K562 (cell line): ENCODE measurements at regions not wholly inside any gene's neighbourhood (a gene's known extent, or its start where the extent isn't known, plus 50 kb on each side); places are given as distances from the start of the nearest gene placed in this dataset.

Experiments
- ATAC-seq: fragments of 200-7000 bp; cut with Tn5 transposase; 3 replicates; pipeline ENCODE4 v1.9.1; 2020; ENCODE audit warnings: moderate library complexity
- BruUV-seq: library from RNA; stranded (reverse); fragments of 400-500 nt; replicated peaks from 2 replicates; lab custom pipeline; 2021; lab: Mats Ljungman, UMichigan
- CTCF ChIA-PET: fragments of 300-600 bp; formaldehyde crosslinking; extraction: SDS; loops from one replicate; lab custom pipeline; 2021; ENCODE audit warnings: low intra/inter-chr PET ratio; lab: Yijun Ruan, JAX
- POLR2A ChIA-PET: fragments of 300-600, 350-650 bp; sonication (Branson Sonifier 250); formaldehyde crosslinking; extraction: SDS; loops from one replicate; lab custom pipeline; 2021; ENCODE audit warnings: antibody characterized with exemption, inconsistent platforms; lab: Yijun Ruan, JAX
- DNase-seq, 4 experiments: peaks; one replicate each; pipeline versions ENCODE4 v3.0.0 to v3.0.0-alpha.2; 2011 to 2018; ENCODE audit warnings: low spot score in 3 of 4, mixed read lengths in 3 of 4; ENCODE audit errors: extremely low read depth in 1 of 4
- FAIRE-seq: peaks from 2 replicates; lab custom pipeline; 2011; peaks lifted over from hg19 to GRCh38; lab: Jason Lieb, UNC
- H2AFZ ChIP-seq: 2 replicates; pipeline ENCODE4 v1.6.0; 2011; ENCODE audit warnings: low read depth, low read length, control low read depth, inconsistent platforms
- H3K27ac ChIP-seq: fragments of 200-600 bp; 3 replicates; pipeline ENCODE4 v1.8.0; 2011; ENCODE audit warnings: low read depth, mild to moderate bottlenecking, control low read depth, inconsistent platforms, low read length, moderate library complexity, mixed read lengths; ENCODE audit errors: extremely low read depth
- H3K27me3 ChIP-seq, 2 experiments: fragments of 300-600 bp in 1 of 2; 2 replicates in 1 of 2; 3 replicates in 1 of 2; pipeline versions ENCODE4 v1.6.0 to v1.8.0; 2011; ENCODE audit warnings: inconsistent platforms in 2 of 2, low read length in 2 of 2, mild to moderate bottlenecking in 1 of 2, mixed read lengths in 1 of 2, moderate library complexity in 1 of 2; ENCODE audit not compliant: control insufficient read depth in 2 of 2, insufficient read depth in 2 of 2
- H3K36me3 ChIP-seq: fragments of 300-600 bp; 3 replicates; pipeline ENCODE4 v1.8.0; 2011; ENCODE audit warnings: mild to moderate bottlenecking, low read length, inconsistent platforms; ENCODE audit not compliant: control insufficient read depth, insufficient read depth
- H3K4me1 ChIP-seq, 2 experiments: fragments of 200-600 bp in 1 of 2; replicated peaks in 1 of 2; 2 replicates in 1 of 2; 3 replicates in 1 of 2; pipeline versions ENCODE4 v1.5.1 to v1.8.0; 2011; ENCODE audit warnings: inconsistent platforms in 2 of 2, low read length in 2 of 2, mild to moderate bottlenecking in 1 of 2, mixed read lengths in 1 of 2, moderate library complexity in 1 of 2; ENCODE audit not compliant: control insufficient read depth in 2 of 2, insufficient read depth in 2 of 2
- H3K4me2 ChIP-seq: 2 replicates; pipeline ENCODE4 v1.6.1; 2011; ENCODE audit warnings: low read length, control low read depth, inconsistent platforms, mixed read lengths; ENCODE audit not compliant: insufficient read depth
- H3K4me3 ChIP-seq: fragments of 200-600 bp; sonication (generic), shearing (Covaris generic); 2 replicates; pipeline ENCODE4 v1.5.1; 2016; ENCODE audit warnings: control low read depth, inconsistent platforms
- H3K79me2 ChIP-seq: fragments of 200-600 bp; 3 replicates; pipeline ENCODE4 v1.8.0; 2011; ENCODE audit warnings: low read length, inconsistent platforms; ENCODE audit not compliant: control insufficient read depth, insufficient read depth
- H3K9ac ChIP-seq, 2 experiments: 2 replicates each; pipeline versions ENCODE4 v1.6.0 to v1.6.1; 2011; ENCODE audit warnings: low read depth in 2 of 2, low read length in 2 of 2, control low read depth in 1 of 2, inconsistent platforms in 1 of 2, mild to moderate bottlenecking in 1 of 2, mixed read lengths in 1 of 2; ENCODE audit not compliant: insufficient read depth in 1 of 2
- H3K9me1 ChIP-seq: one replicate; pipeline ENCODE4 v1.6.0; 2011; ENCODE audit warnings: inconsistent platforms, mild to moderate bottlenecking, low read length, moderate library complexity; ENCODE audit not compliant: control insufficient read depth, insufficient read depth
- H3K9me3 ChIP-seq: replicated peaks from 2 replicates; pipeline ENCODE4 v1.5.1; 2011; ENCODE audit warnings: low read depth, low read length, inconsistent platforms; ENCODE audit not compliant: control insufficient read depth, insufficient read depth
- H4K20me1 ChIP-seq: replicated peaks from 2 replicates; pipeline ENCODE4 v1.6.1; 2011; ENCODE audit warnings: low read length, inconsistent platforms, mixed read lengths; ENCODE audit not compliant: control insufficient read depth, insufficient read depth
- HSF4 ChIP-seq: fragments of 250-450 bp; sonication (Bioruptor Pico); IDR thresholded peaks from 2 replicates; pipeline ENCODE4 v2.1.2; 2022; ENCODE audit warnings: mild to moderate bottlenecking, moderate library complexity, borderline replicate concordance
- POLR2H ChIP-seq: IDR thresholded peaks from 2 replicates; pipeline ENCODE4 v1.6.1; 2016; ENCODE audit warnings: missing genetic modification characterization, low read depth, mild to moderate bottlenecking, control low read depth, missing compliant biosample characterization, moderate library complexity
- RAD51 ChIP-seq: fragments of 450-650 bp; IDR thresholded peaks from 2 replicates; pipeline ENCODE4 v1.7.1; 2016; ENCODE audit warnings: low read depth, mild to moderate bottlenecking, borderline replicate concordance
- RFX7 ChIP-seq: fragments of 250-450 bp; sonication (Bioruptor Pico); IDR thresholded peaks from 2 replicates; pipeline ENCODE4 v1.5.1; 2021; ENCODE audit warnings: mild to moderate bottlenecking
- SIN3A ChIP-seq, 2 experiments: fragments of 150-350 bp in 1 of 2; IDR thresholded peaks; 2 replicates each; pipeline ENCODE4 v1.6.1; 2011 to 2016; ENCODE audit warnings: borderline replicate concordance in 2 of 2, low read depth in 2 of 2, low read length in 2 of 2, mild to moderate bottlenecking in 2 of 2, moderate library complexity in 2 of 2; ENCODE audit not compliant: control insufficient read depth in 1 of 2
- SRSF3 ChIP-seq: fragments of 200-400 bp; formaldehyde crosslinking; IDR thresholded peaks from 2 replicates; pipeline ENCODE4 v1.6.1; 2016; ENCODE audit warnings: mild to moderate bottlenecking, low read length, moderate library complexity; ENCODE audit not compliant: insufficient read depth
- SUPT5H ChIP-seq: fragments of 450-650 bp; IDR thresholded peaks from 2 replicates; pipeline ENCODE4 v1.6.1; 2016
- TRIM28 ChIP-seq: fragments of 450-650 bp; IDR thresholded peaks from 2 replicates; pipeline ENCODE4 v1.6.1; 2017
- ZNF133 ChIP-seq: fragments of 250-450 bp; sonication (Bioruptor Pico); IDR thresholded peaks from 2 replicates; pipeline ENCODE4 v1.4.0; 2020; ENCODE audit warnings: mild to moderate bottlenecking
- ZNF134 ChIP-seq: fragments of 250-450 bp; sonication (Bioruptor Pico); conservative IDR thresholded peaks from 2 replicates; pipeline ENCODE4 v1.4.0; 2020
- ZNF143 ChIP-seq: sonication (generic); formaldehyde crosslinking; IDR thresholded peaks from 2 replicates; pipeline ENCODE4 v1.9.0; 2022; ENCODE audit warnings: mild to moderate bottlenecking, missing genetic modification reagents
- ZNF174 ChIP-seq: fragments of 250-450 bp; sonication (Bioruptor Pico); IDR thresholded peaks from 2 replicates; pipeline ENCODE4 v1.4.0; 2020; ENCODE audit warnings: mild to moderate bottlenecking
- ZNF507 ChIP-seq: conservative IDR thresholded peaks from 2 replicates; pipeline ENCODE4 v1.6.1; 2017; ENCODE audit warnings: missing genetic modification characterization, missing compliant biosample characterization
- WGBS: fragments of 100-300 bp; shearing (Covaris generic); methylation state at CpG from one replicate; pipeline ENCODE4 v1.1.6; 2016; ENCODE audit warnings: low coverage, mixed read lengths; ENCODE audit not compliant: insufficient coverage; ENCODE audit errors: missing lambda C conversion rate; 5-methylcytosine and 5-hydroxymethylcytosine counted together
- in situ Hi-C: fragments of 300-500 bp; cut with MboI; formaldehyde crosslinking; loops from 4 replicates; pipeline ENCODE4 v1.15.0; 2018; ENCODE audit warnings: inconsistent platforms, mixed read lengths
- intact Hi-C: fragments of 100-400 bp; cut with micrococcal nuclease; formaldehyde crosslinking; loops from 2 replicates; pipeline ENCODE4 v1.14.2; 2022
- TF ChIP-seq, protein P1 (sequence below): fragments of 250-450 bp; sonication (Bioruptor Pico); IDR thresholded peaks from 2 replicates; pipeline ENCODE4 v1.4.0; 2020; ENCODE audit warnings: mild to moderate bottlenecking, moderate library complexity

DNA sequence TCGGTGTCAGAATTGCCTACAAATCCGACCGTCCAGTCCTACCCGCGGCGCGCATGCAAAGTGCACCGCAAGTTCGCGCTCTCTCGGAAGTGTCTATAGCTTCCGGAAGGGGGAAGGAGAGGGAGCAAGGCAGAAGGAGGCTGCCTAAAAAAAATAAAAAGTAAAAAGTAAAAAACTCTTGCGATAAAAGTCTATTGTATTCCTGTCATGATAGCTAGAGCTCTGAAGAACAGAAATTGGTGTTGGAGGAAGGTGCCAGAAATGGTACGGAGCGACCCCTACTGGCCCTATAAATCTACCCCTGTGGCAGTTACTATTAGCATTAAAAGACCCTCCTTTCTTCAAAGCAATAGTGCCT lies 241.5 kb downstream of the KDM5D start:
- H3K36me3 ChIP-seq = no peaks in the 10 kb centered on the region
- H3K79me2 ChIP-seq = no peaks in the 10 kb centered on the region
- H3K9ac ChIP-seq = no peak overlapping the region
- no peak overlapping the region for H2AFZ ChIP-seq
- H3K4me3 ChIP-seq = no peak overlapping the region
- no peak overlapping the region for H3K4me2 ChIP-seq
- H3K27ac ChIP-seq = no peak overlapping the region
- TF ChIP-seq TRIM28 (no peak), SUPT5H (no peak), ZNF143 (no peak)
- H4K20me1 ChIP-seq = no peaks in the 10 kb centered on the region
- in situ Hi-C loops = no loop called here
- H3K9me1 ChIP-seq = no peaks in the 10 kb centered on the region
- no peak for FAIRE-seq
- WGBS = no CpG with 5 or more reads among the region's 15 CpGs
- no peak for DNase-seq
- POLR2A ChIA-PET = no interaction called here
- intact Hi-C loops = no loop called here
- no TSS peak for BruUV-seq
- no peak for ATAC-seq
- CTCF ChIA-PET = no interaction called here
- H3K9me3 ChIP-seq = no peaks in the 10 kb centered on the region
- H3K4me1 ChIP-seq = no peaks in the 10 kb centered on the region
- H3K27me3 ChIP-seq = no peaks in the 10 kb centered on the region

DNA sequence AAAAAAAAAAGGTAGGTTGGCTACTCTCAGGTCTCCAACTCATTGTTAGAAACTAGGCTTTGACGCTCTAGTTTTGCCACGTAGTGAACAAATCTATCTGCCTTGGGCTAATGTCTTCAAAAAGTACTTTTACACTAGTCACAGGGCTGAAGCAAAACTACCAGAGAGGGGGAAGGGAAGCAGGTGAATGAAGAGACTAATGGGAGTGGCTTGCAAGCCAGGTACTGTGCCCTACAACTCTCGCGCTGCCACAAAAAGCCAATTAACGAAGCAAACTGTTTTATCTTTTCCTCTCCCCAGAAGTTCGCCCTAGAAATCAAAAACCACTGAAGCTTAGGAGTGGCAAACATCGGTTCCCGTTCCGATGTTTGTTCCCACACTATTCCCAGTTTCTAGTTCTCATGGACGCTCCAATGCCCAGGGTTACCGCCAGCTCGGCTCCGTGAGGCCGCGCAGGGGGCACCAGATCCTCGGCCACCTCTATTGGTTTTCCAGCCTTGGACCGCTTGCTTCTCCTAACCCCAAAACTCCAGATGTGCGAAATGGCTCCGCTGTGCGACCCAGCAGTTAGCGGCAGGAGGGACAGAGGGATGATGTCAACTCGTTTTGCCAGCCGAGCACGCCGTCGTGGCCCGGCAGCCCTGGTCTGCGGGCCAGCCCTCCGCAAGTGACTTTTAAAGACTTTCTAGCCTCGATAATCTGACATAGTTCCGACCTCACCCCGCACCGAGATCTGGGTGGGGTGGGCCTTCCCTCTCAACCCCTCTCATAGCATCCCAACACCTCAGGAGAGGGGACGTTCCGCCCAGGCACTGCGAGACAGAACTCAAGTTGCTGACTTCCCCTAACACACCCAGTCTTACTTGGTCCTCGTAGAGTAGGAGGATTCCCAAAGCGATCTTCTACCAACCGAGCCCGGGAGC lies 242.1 kb downstream of the KDM5D start:
- no peak overlapping the region for H3K4me2 ChIP-seq
- no peaks in the 10 kb centered on the region for H3K9me1 ChIP-seq
- no peak overlapping the region for H3K27ac ChIP-seq
- H2AFZ ChIP-seq = no peak overlapping the region
- no peaks in the 10 kb centered on the region for H3K79me2 ChIP-seq
- no TSS peak for BruUV-seq
- CTCF ChIA-PET = no interaction called here
- H3K27me3 ChIP-seq = no peaks in the 10 kb centered on the region
- ATAC-seq (no peak), FAIRE-seq (no peak), DNase-seq (no peak)
- H3K9me3 ChIP-seq = no peaks in the 10 kb centered on the region
- no peak overlapping the region for H3K9ac ChIP-seq
- no peaks in the 10 kb centered on the region for H3K36me3 ChIP-seq
- TF ChIP-seq ZNF133 (no peak), ZNF507 (tag) (no peak), RFX7 (CRISPR knock-in tag) (no peak), ZNF134 (CRISPR knock-in tag) (no peak), SRSF3 (no peak), POLR2H (tag) (no peak), HSF4 (CRISPR knock-in tag) (no peak), RAD51 (no peak), ZNF174 (CRISPR knock-in tag) (no peak), SIN3A (IDR thresholded peaks at IDR 0.05; ENCODE audit: borderline replicate concordance in 2 of 2, control insufficient read depth in 1 of 2, low read depth in 2 of 2, low read length in 2 of 2) (no peak), SUPT5H (no peak)
- TF ChIP-seq, protein P1, sequence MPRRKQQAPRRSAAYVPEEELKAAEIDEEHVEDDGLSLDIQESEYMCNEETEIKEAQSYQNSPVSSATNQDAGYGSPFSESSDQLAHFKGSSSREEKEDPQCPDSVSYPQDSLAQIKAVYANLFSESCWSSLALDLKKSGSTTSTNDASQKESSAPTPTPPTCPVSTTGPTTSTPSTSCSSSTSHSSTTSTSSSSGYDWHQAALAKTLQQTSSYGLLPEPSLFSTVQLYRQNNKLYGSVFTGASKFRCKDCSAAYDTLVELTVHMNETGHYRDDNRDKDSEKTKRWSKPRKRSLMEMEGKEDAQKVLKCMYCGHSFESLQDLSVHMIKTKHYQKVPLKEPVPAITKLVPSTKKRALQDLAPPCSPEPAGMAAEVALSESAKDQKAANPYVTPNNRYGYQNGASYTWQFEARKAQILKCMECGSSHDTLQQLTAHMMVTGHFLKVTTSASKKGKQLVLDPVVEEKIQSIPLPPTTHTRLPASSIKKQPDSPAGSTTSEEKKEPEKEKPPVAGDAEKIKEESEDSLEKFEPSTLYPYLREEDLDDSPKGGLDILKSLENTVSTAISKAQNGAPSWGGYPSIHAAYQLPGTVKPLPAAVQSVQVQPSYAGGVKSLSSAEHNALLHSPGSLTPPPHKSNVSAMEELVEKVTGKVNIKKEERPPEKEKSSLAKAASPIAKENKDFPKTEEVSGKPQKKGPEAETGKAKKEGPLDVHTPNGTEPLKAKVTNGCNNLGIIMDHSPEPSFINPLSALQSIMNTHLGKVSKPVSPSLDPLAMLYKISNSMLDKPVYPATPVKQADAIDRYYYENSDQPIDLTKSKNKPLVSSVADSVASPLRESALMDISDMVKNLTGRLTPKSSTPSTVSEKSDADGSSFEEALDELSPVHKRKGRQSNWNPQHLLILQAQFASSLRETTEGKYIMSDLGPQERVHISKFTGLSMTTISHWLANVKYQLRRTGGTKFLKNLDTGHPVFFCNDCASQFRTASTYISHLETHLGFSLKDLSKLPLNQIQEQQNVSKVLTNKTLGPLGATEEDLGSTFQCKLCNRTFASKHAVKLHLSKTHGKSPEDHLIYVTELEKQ (CRISPR knock-in tag) = no peak
- no CpG with 5 or more reads among the region's 40 CpGs for WGBS
- H3K4me1 ChIP-seq = no peaks in the 10 kb centered on the region
- in situ Hi-C loops = no loop called here
- no peak overlapping the region for H3K4me3 ChIP-seq
- POLR2A ChIA-PET = no interaction called here
- no peaks in the 10 kb centered on the region for H4K20me1 ChIP-seq
- intact Hi-C loops = no loop called here
